SK-N-MC (cell line): ENCODE measurements at regions not wholly inside any gene's neighbourhood (a gene's known extent, or its start where the extent isn't known, plus 50 kb on each side); places are given as distances from the start of the nearest gene placed in this dataset.

Experiments
- EZH2 ChIP-seq: fragments of 200-600 bp; sonication (generic); IDR thresholded peaks from one replicate; pipeline ENCODE4 v1.6.1; 2017; ENCODE audit warnings: antibody characterized with exemption
- FOXP2 ChIP-seq: optimal IDR thresholded peaks from 2 replicates; pipeline ENCODE3; 2011; ENCODE audit warnings: mild to moderate bottlenecking, moderate library complexity; ENCODE audit not compliant: insufficient read depth; ENCODE audit errors: extremely low read length, control extremely low read depth
- POLR2AphosphoS5 ChIP-seq: IDR thresholded peaks from 2 replicates; pipeline ENCODE4 v1.6.1; 2012; ENCODE audit warnings: mild to moderate bottlenecking, low read depth, low read length, borderline replicate concordance

DNA sequence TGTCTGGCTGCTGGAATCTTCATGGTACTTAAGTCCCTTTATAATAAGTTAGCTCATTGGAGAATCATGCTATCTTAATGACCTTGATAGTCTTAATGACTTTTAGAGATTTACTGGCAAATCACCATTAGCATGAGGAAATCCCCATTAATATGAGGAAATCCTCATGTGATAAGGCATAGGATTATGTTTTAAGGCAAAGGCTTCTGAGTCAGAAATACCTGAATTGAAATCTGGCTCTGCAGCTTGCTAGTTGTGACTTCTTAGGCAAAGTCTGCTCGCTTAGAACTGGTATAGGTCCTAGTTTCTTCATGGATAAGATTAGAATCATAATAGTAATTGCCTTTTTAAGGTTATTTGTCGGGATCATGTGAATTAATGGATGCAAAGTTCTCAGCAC is 190.2 kb upstream of the BANK1 start:
- TF ChIP-seq POLR2AphosphoS5 (no peak), EZH2 (no peak), FOXP2 (no peak)
